GM12891 (cell line): ENCODE measurements at regions not wholly inside any gene's neighbourhood (a gene's known extent, or its start where the extent isn't known, plus 50 kb on each side); places are given as distances from the start of the nearest gene placed in this dataset.

ENCODE experiments used
- DNase-seq: peaks from one replicate; pipeline ENCODE4 v3.0.0; 2011; ENCODE audit warnings: low spot score; ENCODE audit not compliant: insufficient read length
- FAIRE-seq: peaks from 2 replicates; lab custom pipeline; 2011; peaks lifted over from hg19 to GRCh38; lab: Jason Lieb, UNC
- PAX5 ChIP-seq: IDR thresholded peaks from 2 replicates; pipeline ENCODE4 v1.6.1; 2011; ENCODE audit warnings: low read length, moderate library complexity, mild to moderate bottlenecking; ENCODE audit not compliant: insufficient read depth, severe bottlenecking
- POLR2A ChIP-seq: IDR thresholded peaks from 2 replicates; pipeline ENCODE4 v1.6.1; 2011; ENCODE audit warnings: low read depth, low read length, control low read depth
- POLR2AphosphoS5 ChIP-seq: IDR thresholded peaks from 2 replicates; pipeline ENCODE4 v1.6.1; 2011; ENCODE audit warnings: low read depth, low read length, control low read depth
- POU2F2 ChIP-seq: IDR thresholded peaks from 2 replicates; pipeline ENCODE4 v1.6.1; 2011; ENCODE audit warnings: low read depth, mild to moderate bottlenecking, control low read depth, low read length, moderate library complexity
- SPI1 ChIP-seq: IDR thresholded peaks from 2 replicates; pipeline ENCODE4 v1.6.1; 2011; ENCODE audit warnings: low read depth, low read length, control low read depth
- TAF1 ChIP-seq: IDR thresholded peaks from 2 replicates; pipeline ENCODE4 v1.6.1; 2011; ENCODE audit warnings: low read depth, low read length, control low read depth

DNA sequence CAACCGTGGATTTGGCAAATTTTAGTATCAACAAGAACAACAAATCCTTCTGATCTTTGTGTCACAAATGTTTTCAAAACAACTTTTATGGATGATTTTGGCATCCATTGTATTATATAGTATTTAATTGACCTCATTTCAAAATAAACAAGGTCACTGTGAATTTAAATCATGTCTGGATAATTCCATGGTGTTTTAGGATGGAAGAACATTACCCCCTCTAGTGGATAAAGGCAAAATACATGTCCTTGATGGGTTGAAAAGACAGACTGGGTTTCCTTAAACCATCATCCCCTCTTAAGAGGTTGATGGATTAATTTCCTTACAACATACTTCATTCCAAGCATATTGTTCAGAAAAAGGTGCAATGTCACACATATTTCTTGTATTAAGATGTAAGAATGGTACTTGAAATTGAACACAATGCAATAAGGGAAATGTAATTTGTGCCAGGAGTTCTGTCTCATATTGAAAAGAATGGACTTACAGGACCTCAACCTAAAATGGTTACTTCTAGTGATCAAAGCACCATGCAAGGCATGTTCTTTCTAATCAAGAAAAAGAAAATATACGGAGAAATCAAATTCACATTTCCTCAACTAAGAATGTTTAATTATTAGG is 352.0 kb downstream of the BCAT1 start:
- DNase-seq (no peak), FAIRE-seq (no peak)
- TF ChIP-seq POLR2A = no peak

DNA sequence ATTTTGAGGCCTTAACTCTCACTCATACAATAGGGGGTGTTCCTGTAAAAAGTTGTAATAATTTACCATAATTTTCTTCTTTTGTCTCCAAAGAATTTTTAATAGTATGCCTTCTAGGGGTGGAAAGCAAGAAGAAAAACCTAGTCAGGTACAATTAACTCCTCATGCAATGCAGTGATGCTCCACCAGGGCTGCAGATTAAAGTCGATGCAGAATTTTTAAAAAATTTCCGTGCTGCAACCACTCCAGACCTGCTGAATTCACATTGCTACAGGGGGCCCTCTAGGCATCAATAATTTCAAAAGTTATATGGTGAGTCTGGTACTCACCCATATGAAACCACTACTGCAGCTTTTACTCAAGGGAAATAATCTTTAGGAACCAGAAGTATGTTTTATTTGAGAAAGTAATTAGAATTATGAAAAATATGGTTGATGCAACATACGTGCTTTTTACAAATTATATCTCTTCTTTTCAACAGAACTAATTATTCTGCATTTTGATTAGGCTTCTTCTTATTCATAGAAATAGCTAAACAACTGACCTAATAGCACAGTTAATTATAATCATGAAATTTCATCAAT is 353.2 kb downstream of the BCAT1 start:
- FAIRE-seq = no peak
- DNase-seq = no peak
- TF ChIP-seq SPI1 = no peak
- TF ChIP-seq POU2F2 = no peak
- no peak for TF ChIP-seq PAX5
- no peak for TF ChIP-seq POLR2A
- TF ChIP-seq TAF1 = no peak
- TF ChIP-seq POLR2AphosphoS5 = no peak

DNA sequence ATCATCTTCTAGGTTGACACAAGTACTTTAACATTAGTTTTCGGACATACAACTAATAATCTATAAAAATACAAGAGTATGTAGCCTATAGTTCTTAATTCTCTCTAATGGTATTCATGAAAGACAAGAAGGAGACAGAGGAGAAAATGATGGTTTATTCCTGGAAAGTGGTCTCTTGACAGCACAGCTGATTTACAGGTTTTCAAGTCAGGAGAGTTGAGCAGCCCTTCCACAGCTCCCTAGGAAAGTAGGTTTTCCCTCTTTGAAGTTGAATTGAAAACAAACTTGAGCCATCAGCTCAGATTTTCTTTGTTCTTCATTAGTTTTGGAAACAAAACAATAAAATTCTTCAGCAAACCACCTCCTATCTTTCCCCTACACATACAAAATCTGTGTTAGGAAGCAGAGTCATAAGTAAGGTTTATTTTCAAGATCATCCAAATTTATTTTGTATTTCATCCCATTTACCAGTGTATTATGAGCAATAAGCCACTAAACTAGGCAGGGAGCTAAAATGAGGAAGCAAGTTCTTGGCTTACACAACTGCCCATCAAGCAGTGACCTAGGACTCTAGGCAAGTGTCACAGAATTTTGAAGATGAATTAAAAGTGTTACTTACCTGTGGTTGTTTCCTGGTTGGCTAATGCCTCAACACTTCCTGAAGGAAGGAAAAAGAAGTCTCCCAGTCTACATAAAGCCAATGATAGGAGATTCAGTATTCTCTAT is 357.0 kb downstream of the BCAT1 start:
- no peak for DNase-seq

DNA sequence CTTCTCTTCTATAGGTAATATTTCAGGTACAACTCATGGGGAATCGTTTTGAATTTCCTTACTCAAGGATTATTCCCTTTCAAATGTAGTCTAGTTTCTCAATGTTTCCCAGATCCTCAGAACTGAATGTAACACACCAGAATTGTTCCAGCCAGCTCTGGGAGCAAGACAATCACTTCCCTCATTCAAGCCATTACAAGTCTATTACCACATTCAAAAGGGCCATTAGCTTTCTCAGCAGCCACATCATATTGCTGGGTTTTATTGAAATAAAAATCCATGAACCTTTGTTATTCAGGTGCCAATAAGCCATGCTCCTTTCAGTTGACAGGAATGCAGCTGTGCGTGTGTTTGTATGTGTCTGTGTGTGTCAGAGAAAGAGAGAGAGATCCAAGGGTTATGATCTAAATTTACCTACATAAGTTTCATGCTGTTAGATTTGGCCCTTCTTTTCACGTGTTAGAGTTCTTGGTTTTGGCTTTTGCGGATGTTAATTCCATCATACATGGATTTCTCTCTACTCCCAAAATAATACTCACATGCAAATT is 357.7 kb downstream of the BCAT1 start:
- FAIRE-seq = no peak
- TF ChIP-seq POU2F2 (no peak), TAF1 (no peak), POLR2AphosphoS5 (no peak), PAX5 (no peak), SPI1 (no peak), POLR2A (no peak)
- no peak for DNase-seq

More for the DNA sequence above, 357.0 kb downstream of the BCAT1 start:
- TF ChIP-seq POLR2A (no peak), POLR2AphosphoS5 (no peak), PAX5 (no peak)
- no peak for FAIRE-seq

DNA sequence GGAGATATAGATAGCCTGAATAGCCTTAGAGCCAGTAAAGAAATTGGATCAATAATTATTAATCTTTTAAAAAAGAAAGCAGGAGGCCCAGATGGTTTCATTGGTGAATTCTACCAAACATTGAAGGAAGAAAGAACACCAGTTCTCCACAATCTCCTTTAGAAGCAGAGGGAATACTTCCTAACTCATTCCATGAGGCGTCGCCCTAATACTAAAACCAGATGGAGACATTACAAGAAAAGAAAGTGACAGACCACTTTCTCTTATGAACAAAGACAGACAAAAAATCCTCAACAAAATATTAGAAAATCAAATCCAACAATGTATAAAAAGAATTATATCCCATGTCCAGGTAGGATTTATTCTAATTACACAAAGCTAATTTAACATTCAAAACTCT is 362.6 kb downstream of the BCAT1 start:
- no peak for TF ChIP-seq POLR2AphosphoS5
- TF ChIP-seq TAF1 = no peak
- TF ChIP-seq SPI1 = no peak
- TF ChIP-seq PAX5 = no peak
- TF ChIP-seq POU2F2 = no peak
- TF ChIP-seq POLR2A = no peak

DNA sequence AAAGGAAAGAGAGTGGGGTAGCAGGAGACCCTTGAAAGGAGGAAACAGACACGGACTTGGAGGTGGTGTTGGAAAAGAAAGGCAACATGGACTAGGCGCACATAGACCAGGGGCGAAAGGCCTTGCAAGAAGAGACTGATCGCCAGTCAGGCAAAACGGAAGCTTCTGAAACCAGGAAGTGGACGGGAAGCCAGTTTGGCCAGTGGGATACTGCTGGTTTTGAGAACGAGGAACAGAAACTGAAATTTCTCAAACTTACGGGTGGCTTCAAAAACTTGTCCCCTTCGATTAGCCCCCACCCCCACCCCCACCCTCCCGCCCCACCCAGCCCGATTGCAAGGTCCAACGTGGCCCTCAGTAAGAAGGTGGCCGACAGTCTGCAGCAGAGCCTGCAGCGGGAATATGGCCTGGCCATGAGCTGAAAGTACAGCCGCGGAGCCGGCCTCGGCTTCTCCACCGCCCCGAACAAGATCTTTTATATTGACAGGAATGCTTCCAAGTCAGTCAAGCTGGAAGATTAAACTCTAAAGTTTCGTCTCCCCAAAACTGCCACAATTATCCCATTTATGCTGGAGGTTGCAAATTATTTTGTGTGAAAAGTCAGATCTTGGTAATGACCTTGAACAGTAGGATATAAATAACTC is 364.7 kb downstream of the BCAT1 start:
- DNase-seq (no peak), FAIRE-seq (no peak)
- no peak for TF ChIP-seq PAX5
- no peak for TF ChIP-seq TAF1
- no peak for TF ChIP-seq POLR2A
- TF ChIP-seq POU2F2 = no peak
- no peak for TF ChIP-seq SPI1
- no peak for TF ChIP-seq POLR2AphosphoS5

More for the DNA sequence above, 362.6 kb downstream of the BCAT1 start:
- FAIRE-seq (no peak), DNase-seq (no peak)

DNA sequence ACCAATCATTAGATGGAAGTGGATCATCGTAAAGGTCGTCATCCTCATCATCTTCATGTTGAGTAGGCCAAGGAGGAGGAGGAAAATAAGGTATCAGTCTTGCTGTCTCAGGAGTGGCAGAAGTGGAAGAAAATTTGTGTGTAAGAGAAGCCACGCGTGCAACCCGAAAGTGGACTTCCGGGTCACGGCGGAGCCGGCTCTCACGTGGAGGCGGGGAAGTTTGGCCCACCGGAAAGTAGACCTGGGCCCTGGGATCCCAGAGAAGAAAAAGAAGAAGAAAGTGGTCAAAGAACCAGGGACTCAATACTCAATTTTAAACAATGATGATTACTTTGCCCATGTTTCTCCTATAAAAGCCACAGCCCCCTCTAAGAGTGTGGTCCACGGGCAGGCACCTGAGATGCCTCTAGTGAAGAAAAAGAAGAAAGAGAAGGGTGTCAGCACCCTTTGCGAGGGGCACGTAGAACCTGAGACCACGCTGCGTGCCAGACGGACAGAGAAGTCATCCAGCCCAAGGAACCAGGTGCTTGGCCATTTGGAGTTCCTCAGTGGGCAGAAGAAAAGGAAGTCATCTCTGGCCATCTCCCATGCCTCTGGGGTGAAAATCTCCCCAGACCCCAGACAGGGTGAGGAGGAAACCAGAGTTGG is 365.8 kb downstream of the BCAT1 start:
- FAIRE-seq (no peak), DNase-seq (no peak)
- no peak for TF ChIP-seq POLR2A
- TF ChIP-seq PAX5 = no peak
- TF ChIP-seq TAF1 = no peak
- no peak for TF ChIP-seq POLR2AphosphoS5
- TF ChIP-seq POU2F2 = no peak
- no peak for TF ChIP-seq SPI1

DNA sequence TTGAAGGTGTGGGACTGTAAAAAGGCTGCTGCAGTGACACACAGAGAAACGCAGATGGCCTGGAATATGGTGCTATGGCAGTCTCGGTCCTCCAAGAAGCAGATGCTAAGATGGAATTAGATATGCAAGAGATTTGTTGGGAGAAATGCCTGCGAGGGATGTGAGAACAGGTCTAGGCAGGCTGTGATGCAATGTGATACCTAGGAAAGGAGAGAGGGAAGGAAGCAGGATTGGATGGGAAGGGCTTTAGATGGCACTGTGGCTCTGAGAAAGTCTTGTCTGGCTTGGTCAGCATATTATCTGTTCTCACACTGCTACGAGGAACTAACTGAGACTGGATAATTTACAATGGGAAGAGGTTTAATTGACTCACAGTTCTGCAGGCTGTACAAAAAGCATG is 374.4 kb downstream of the BCAT1 start:
- DNase-seq (no peak), FAIRE-seq (no peak)
- no peak for TF ChIP-seq POLR2A
- TF ChIP-seq TAF1 = no peak
- TF ChIP-seq SPI1 = no peak
- TF ChIP-seq PAX5 = no peak
- TF ChIP-seq POU2F2 = no peak
- no peak for TF ChIP-seq POLR2AphosphoS5

DNA sequence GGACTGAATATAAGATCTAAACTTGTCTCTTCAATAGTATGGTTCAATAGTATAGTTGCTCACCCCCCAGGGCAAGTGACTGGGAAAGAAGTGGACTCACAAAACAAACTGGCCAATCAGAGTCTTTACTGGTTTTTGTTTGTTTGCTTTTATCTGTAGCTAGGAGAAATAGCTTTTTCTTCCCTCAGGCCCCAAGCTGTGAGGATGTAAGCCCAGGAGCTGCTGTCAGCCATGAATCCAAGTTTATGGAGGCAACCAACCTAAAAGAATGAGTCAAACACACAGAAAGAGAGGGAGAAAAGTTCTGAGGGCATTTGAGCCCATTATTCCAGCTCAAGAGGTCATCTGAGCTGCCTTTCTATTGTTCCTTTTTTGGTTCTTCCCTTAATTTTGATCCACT is 375.3 kb downstream of the BCAT1 start:
- FAIRE-seq (no peak), DNase-seq (no peak)
- TF ChIP-seq POU2F2 (no peak), POLR2AphosphoS5 (no peak), POLR2A (no peak), SPI1 (no peak), TAF1 (no peak)
